ENCODE measurements at regions not wholly inside any gene's neighbourhood (a gene's known extent, or its start where the extent isn't known, plus 50 kb on each side); places are given as distances from the start of the nearest gene placed in this dataset.
A peak's percentile ranks its signal among the peaks of the same experiment; 100 is the strongest.

DNA sequence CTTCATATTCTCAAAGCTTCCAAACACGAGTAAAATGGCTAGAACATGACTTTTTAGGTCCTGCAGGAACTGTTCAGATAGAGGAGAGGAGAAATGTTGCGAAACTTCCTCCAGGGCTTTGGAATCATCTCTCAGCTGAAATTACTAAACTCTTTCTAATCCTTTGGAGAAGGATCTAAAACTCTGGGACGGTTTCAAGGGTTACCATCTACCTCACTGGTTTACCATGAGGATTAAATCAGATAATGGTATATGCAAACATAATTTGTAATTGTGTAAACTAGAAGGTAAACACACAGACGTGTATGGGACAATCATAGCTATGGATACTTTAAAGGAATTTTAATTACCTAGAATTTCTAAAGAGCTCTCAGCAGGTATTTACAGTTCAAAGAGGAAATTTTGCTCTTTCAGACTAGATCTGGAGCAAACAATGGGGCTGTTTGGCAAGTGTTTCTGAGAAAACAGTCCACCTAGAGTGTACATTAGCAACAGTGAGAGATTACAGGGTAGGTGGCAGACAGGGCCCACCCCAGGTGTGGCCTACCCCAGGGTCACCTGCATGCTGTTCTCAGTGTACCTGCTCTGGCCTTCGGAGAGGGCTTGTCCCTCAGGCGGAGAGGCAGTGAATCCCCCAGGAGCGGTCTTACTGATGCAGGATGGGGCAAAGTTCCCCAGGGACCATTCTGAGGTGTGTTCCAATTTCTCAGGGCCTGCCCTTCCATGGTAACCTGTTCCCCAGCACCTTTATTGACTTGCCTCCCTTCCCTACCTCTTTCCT is 124.7 kb upstream of the MAX start (continued):
- no peak for TF ChIP-seq CBX5 (CRISPR knock-in tag; IDR thresholded peaks at IDR 0.05; ENCODE audit: borderline replicate concordance)
- TF ChIP-seq ZNF143 (CRISPR knock-in tag; IDR thresholded peaks at IDR 0.05): no peak
- no peak for TF ChIP-seq RAD51 (IDR thresholded peaks at IDR 0.05; ENCODE audit: borderline replicate concordance)
- TF ChIP-seq ZNF275 (CRISPR knock-in tag; IDR thresholded peaks at IDR 0.05; ENCODE audit: borderline replicate concordance): no peak
- no peak for TF ChIP-seq ZNF44 (CRISPR knock-in tag; IDR thresholded peaks at IDR 0.05)
- TF ChIP-seq ARNT2 (CRISPR knock-in tag; IDR thresholded peaks at IDR 0.05; ENCODE audit: low read depth): 0 out of 2 replicates have a peak, but pooled peaks have one; percentile 49
- 0 out of 2 replicates have a peak, but pooled peaks have one; percentile 15 for TF ChIP-seq CTCF (CRISPR knock-in tag; IDR thresholded peaks at IDR 0.05)
- TF ChIP-seq, protein P1, sequence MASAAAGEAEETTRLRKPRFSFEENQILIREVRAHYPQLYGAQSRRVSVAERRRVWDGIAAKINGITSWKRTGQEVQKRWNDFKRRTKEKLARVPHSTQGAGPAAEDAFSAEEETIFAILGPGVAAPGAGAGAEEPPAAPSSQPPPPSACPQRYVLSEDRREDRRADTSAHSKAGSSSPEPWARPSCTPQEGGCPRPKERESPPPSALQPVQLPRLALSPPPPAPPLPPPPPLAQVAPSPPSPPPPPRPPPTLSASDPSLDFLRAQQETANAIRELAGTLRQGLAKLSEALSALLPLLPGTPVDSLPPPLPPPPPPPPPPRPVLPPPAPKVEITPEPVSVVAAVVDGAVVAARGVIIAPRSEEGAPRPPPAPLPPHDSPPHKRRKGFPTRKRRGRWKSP (CRISPR knock-in tag; IDR thresholded peaks at IDR 0.05): no peak
- TF ChIP-seq ISL2 (CRISPR knock-in tag; IDR thresholded peaks at IDR 0.05): peak; percentile 98
- TF ChIP-seq ZNF276 (CRISPR knock-in tag; IDR thresholded peaks at IDR 0.05; ENCODE audit: low read depth): no peak
- peak; percentile 16; the same call in 1 of the 2 replicates for TF ChIP-seq HOXA3 (CRISPR knock-in tag; IDR thresholded peaks at IDR 0.05)
- TF ChIP-seq PCBP1 (IDR thresholded peaks at IDR 0.05; ENCODE audit: borderline replicate concordance, low read depth, low read length): no peak
- TF ChIP-seq ZNF180 (CRISPR knock-in tag; IDR thresholded peaks at IDR 0.05; ENCODE audit: borderline replicate concordance, low read depth): no peak
- no peak for TF ChIP-seq ZIK1 (CRISPR knock-in tag; IDR thresholded peaks at IDR 0.05; ENCODE audit: borderline replicate concordance, low read depth)
- no peak for TF ChIP-seq ZNF816 (CRISPR knock-in tag; IDR thresholded peaks at IDR 0.05; ENCODE audit: borderline replicate concordance)
- peak; percentile 74 for TF ChIP-seq FOXO1 (CRISPR knock-in tag; IDR thresholded peaks at IDR 0.05)
- TF ChIP-seq ZNF660 (CRISPR knock-in tag; IDR thresholded peaks at IDR 0.05; ENCODE audit: borderline replicate concordance, low read depth): no peak
- no peak for TF ChIP-seq KMT2B (CRISPR knock-in tag; IDR thresholded peaks at IDR 0.05)
- no peak for TF ChIP-seq ZNF441 (CRISPR knock-in tag; IDR thresholded peaks at IDR 0.05; ENCODE audit: borderline replicate concordance)
- TF ChIP-seq THAP11 (CRISPR knock-in tag; IDR thresholded peaks at IDR 0.05): peak; percentile 53
- no peak for TF ChIP-seq ZNF33A (CRISPR knock-in tag; IDR thresholded peaks at IDR 0.05; ENCODE audit: borderline replicate concordance)
